ENCODE measurements at regions not wholly inside any gene's neighbourhood (a gene's known extent, or its start where the extent isn't known, plus 50 kb on each side); places are given as distances from the start of the nearest gene placed in this dataset.

- Histone ChIP-seq H2BK15ac (ENCODE audit: low read depth, poor library complexity, severe bottlenecking) (no peak overlapping the region), H4K91ac (ENCODE audit: low read length) (no peak overlapping the region), H4K8ac (ENCODE audit: low read length) (no peak overlapping the region), H3K79me1 (replicated peaks; ENCODE audit: low read length, poor library complexity, severe bottlenecking) (no peaks in the 10 kb centered on the region), H3K14ac (ENCODE audit: low read length in 2 of 2) (no peak overlapping the region), H2BK120ac (ENCODE audit: low read depth, low read length) (no peak overlapping the region), H3K23ac (ENCODE audit: low read length in 2 of 2) (no peak overlapping the region), H2AK5ac (ENCODE audit: low read length, severe bottlenecking) (no peak overlapping the region), H3K9me3 (ENCODE audit: control insufficient read depth, low read length) (no peaks in the 10 kb centered on the region), H2AFZ (ENCODE audit: low read depth, low read length) (no peak overlapping the region), H2BK5ac (ENCODE audit: low read depth, low read length, poor library complexity, severe bottlenecking) (no peak overlapping the region), H3K18ac (ENCODE audit: low read depth in 1 of 2, low read length in 2 of 2) (no peak overlapping the region), H3K4me1 (ENCODE audit: control insufficient read depth, insufficient read depth, low read depth, low read length) (no peaks in the 10 kb centered on the region), H3K27ac (ENCODE audit: low read length, poor library complexity, severe bottlenecking) (no peak overlapping the region), H3K36me3 (ENCODE audit: control insufficient read depth in 1 of 2, insufficient read depth in 2 of 2, low read depth in 1 of 2, low read length in 2 of 2) (no peaks in the 10 kb centered on the region), H3K27me3 (ENCODE audit: control insufficient read depth in 1 of 2, insufficient read depth in 1 of 2, low read length in 2 of 2) (peaks cover 10 to 31% of the 10 kb centered on the region in 2 experiments), H3K4me2 (ENCODE audit: low read length, poor library complexity, severe bottlenecking) (no peak overlapping the region), H3K9ac (ENCODE audit: low read length) (no peak overlapping the region), H3K4ac (ENCODE audit: low read depth in 1 of 2, low read length in 2 of 2) (no peak overlapping the region), H3K4me3 (ENCODE audit: insufficient read depth in 1 of 2, low read depth in 1 of 2, low read length in 2 of 2) (no peak overlapping the region), H2BK12ac (ENCODE audit: low read length in 2 of 2) (no peak overlapping the region)
- WGBS = 94% methylated on average over 1 of the region's 1 CpG
- no peak for DNase-seq
Measured at GRCh38 chr11:113529606-113530005, 54.4 kb upstream of the DRD2 start.

- Histone ChIP-seq H4K8ac (ENCODE audit: low read length) (no peak overlapping the region), H3K9me3 (ENCODE audit: control insufficient read depth, low read length) (no peaks in the 10 kb centered on the region), H2BK15ac (ENCODE audit: low read depth, poor library complexity, severe bottlenecking) (no peak overlapping the region), H2AK5ac (ENCODE audit: low read length, severe bottlenecking) (no peak overlapping the region), H3K36me3 (ENCODE audit: control insufficient read depth in 1 of 2, insufficient read depth in 2 of 2, low read depth in 1 of 2, low read length in 2 of 2) (no peaks in the 10 kb centered on the region), H3K9ac (ENCODE audit: low read length) (no peak overlapping the region), H2BK12ac (ENCODE audit: low read length in 2 of 2) (no peak overlapping the region), H2BK5ac (ENCODE audit: low read depth, low read length, poor library complexity, severe bottlenecking) (no peak overlapping the region), H3K4me3 (ENCODE audit: insufficient read depth in 1 of 2, low read depth in 1 of 2, low read length in 2 of 2) (no peak overlapping the region), H3K18ac (ENCODE audit: low read depth in 1 of 2, low read length in 2 of 2) (no peak overlapping the region), H3K27ac (ENCODE audit: low read length, poor library complexity, severe bottlenecking) (no peak overlapping the region), H3K4me1 (ENCODE audit: control insufficient read depth, insufficient read depth, low read depth, low read length) (no peaks in the 10 kb centered on the region), H3K14ac (ENCODE audit: low read length in 2 of 2) (no peak overlapping the region), H4K91ac (ENCODE audit: low read length) (no peak overlapping the region), H2AFZ (ENCODE audit: low read depth, low read length) (no peak overlapping the region), H3K4ac (ENCODE audit: low read depth in 1 of 2, low read length in 2 of 2) (no peak overlapping the region), H3K23ac (ENCODE audit: low read length in 2 of 2) (no peak overlapping the region), H3K79me1 (replicated peaks; ENCODE audit: low read length, poor library complexity, severe bottlenecking) (no peaks in the 10 kb centered on the region), H3K4me2 (ENCODE audit: low read length, poor library complexity, severe bottlenecking) (no peak overlapping the region), H2BK120ac (ENCODE audit: low read depth, low read length) (no peak overlapping the region), H3K27me3 (ENCODE audit: control insufficient read depth in 1 of 2, insufficient read depth in 1 of 2, low read length in 2 of 2) (peaks cover 10 to 25% of the 10 kb centered on the region in 2 experiments)
- DNase-seq = no peak
Measured at GRCh38 chr11:113528982-113529381, 53.8 kb upstream of the DRD2 start.

GRCh38 chr11:113526521-113526920, 51.3 kb upstream of the DRD2 start:
- H3K4me2 ChIP-seq (ENCODE audit: low read length, poor library complexity, severe bottlenecking) = no peak overlapping the region
- H3K23ac ChIP-seq (ENCODE audit: low read length in 2 of 2) = no peak overlapping the region
- H4K8ac ChIP-seq (ENCODE audit: low read length) = no peak overlapping the region
- no peak overlapping the region for H2BK120ac ChIP-seq (ENCODE audit: low read depth, low read length)
- H2AK5ac ChIP-seq (ENCODE audit: low read length, severe bottlenecking) = no peak overlapping the region
- no peak overlapping the region for H2BK15ac ChIP-seq (ENCODE audit: low read depth, poor library complexity, severe bottlenecking)
- H2AFZ ChIP-seq (ENCODE audit: low read depth, low read length) = no peak overlapping the region
- no peaks in the 10 kb centered on the region for H3K9me3 ChIP-seq (ENCODE audit: control insufficient read depth, low read length)
- peaks cover 12 to 14% of the 10 kb centered on the region in 2 experiments for H3K27me3 ChIP-seq (ENCODE audit: control insufficient read depth in 1 of 2, insufficient read depth in 1 of 2, low read length in 2 of 2)
- H4K91ac ChIP-seq (ENCODE audit: low read length) = no peak overlapping the region
- H3K9ac ChIP-seq (ENCODE audit: low read length) = no peak overlapping the region
- no peak overlapping the region for H3K4me3 ChIP-seq (ENCODE audit: insufficient read depth in 1 of 2, low read depth in 1 of 2, low read length in 2 of 2)
- no peak overlapping the region for H2BK12ac ChIP-seq (ENCODE audit: low read length in 2 of 2)
- no peaks in the 10 kb centered on the region for H3K79me1 ChIP-seq (replicated peaks; ENCODE audit: low read length, poor library complexity, severe bottlenecking)
- no peaks in the 10 kb centered on the region for H3K4me1 ChIP-seq (ENCODE audit: control insufficient read depth, insufficient read depth, low read depth, low read length)
- H3K14ac ChIP-seq (ENCODE audit: low read length in 2 of 2) = no peak overlapping the region
- H3K18ac ChIP-seq (ENCODE audit: low read depth in 1 of 2, low read length in 2 of 2) = no peak overlapping the region
- no peak overlapping the region for H2BK5ac ChIP-seq (ENCODE audit: low read depth, low read length, poor library complexity, severe bottlenecking)
- no CpG with 5 or more reads among the region's 1 CpG for WGBS
- no peak for DNase-seq
- no peak overlapping the region for H3K27ac ChIP-seq (ENCODE audit: low read length, poor library complexity, severe bottlenecking)
- no peaks in the 10 kb centered on the region for H3K36me3 ChIP-seq (ENCODE audit: control insufficient read depth in 1 of 2, insufficient read depth in 2 of 2, low read depth in 1 of 2, low read length in 2 of 2)
- H3K4ac ChIP-seq (ENCODE audit: low read depth in 1 of 2, low read length in 2 of 2) = no peak overlapping the region
